ENCODE measurements at regions not wholly inside any gene's neighbourhood (a gene's known extent, or its start where the extent isn't known, plus 50 kb on each side); places are given as distances from the start of the nearest gene placed in this dataset.
A peak's percentile ranks its signal among the peaks of the same experiment; 100 is the strongest.

DNA sequence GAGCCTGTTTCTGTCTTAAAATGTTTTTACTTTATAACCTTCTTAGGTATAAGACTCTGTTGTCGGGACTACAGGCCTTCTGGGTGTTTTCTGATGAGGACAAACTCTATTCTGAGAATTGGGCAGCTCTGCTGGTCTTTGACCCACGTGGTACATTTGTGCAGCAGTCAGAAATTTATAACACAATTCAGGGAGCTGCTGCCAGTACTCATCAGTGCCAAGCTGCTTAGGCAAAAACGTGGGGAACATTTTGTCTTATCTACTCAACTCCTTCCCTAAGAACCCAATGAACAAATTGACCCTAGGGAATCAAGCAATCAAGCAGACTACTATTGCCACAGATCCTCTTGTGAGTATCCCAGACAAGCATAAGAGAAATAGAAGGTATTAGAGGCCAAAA lies 180.7 kb upstream of the PDZRN3 start:
- peak in 2 of 3 donors; percentile 22 to 60 for TF ChIP-seq POLR2AphosphoS5 (IDR thresholded peaks at IDR 0.05)
- TF ChIP-seq, protein P1, sequence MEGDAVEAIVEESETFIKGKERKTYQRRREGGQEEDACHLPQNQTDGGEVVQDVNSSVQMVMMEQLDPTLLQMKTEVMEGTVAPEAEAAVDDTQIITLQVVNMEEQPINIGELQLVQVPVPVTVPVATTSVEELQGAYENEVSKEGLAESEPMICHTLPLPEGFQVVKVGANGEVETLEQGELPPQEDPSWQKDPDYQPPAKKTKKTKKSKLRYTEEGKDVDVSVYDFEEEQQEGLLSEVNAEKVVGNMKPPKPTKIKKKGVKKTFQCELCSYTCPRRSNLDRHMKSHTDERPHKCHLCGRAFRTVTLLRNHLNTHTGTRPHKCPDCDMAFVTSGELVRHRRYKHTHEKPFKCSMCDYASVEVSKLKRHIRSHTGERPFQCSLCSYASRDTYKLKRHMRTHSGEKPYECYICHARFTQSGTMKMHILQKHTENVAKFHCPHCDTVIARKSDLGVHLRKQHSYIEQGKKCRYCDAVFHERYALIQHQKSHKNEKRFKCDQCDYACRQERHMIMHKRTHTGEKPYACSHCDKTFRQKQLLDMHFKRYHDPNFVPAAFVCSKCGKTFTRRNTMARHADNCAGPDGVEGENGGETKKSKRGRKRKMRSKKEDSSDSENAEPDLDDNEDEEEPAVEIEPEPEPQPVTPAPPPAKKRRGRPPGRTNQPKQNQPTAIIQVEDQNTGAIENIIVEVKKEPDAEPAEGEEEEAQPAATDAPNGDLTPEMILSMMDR (IDR thresholded peaks at IDR 0.05) = no peak

All from stomach (tissue), 4 donors.